ENCODE measurements at regions not wholly inside any gene's neighbourhood (a gene's known extent, or its start where the extent isn't known, plus 50 kb on each side); places are given as distances from the start of the nearest gene placed in this dataset.
A peak's percentile ranks its signal among the peaks of the same experiment; 100 is the strongest.

DNA sequence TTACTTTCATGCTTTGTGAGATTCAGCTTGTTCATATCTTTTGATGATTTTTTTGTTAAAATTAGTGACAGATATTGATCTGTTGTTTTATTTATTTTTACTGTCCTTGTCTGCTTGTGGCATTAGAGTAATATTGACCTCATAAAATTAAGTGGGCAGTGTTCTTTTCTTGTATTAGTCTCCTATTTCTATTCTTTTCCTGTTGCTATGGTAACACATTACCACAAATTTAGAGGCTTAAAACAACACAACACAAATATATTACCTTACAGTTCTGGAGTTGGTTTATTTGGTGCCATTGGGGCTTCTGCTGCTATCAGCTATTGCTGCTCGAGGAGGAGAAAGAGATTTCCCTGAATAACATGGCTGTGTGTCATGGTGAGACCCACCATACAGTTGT is 135.7 kb downstream of the C1orf94 start:
- intact Hi-C loops (cut with micrococcal nuclease) (no loop called here), in situ Hi-C loops (cut with MboI) (no loop called here)
- ChIA-PET CTCF (ENCODE audit: low intra/inter-chr PET ratio) (no interaction called here), POLR2A (no interaction called here)
- H3K9ac ChIP-seq (ENCODE audit: insufficient read depth in 1 of 2, low read depth in 2 of 2, low read length in 2 of 2): no peak overlapping the region
- no peak overlapping the region for H3K4me3 ChIP-seq
- DNase-seq (ENCODE audit: extremely low read depth in 1 of 4, low spot score in 3 of 4) (no peak), ATAC-seq (no peak), FAIRE-seq (no peak)
- no peak overlapping the region for H3K27ac ChIP-seq (ENCODE audit: extremely low read depth, low read depth, low read length)
- H2AFZ ChIP-seq (ENCODE audit: low read depth, low read length): no peak overlapping the region
- no peaks in the 10 kb centered on the region for H4K20me1 ChIP-seq (replicated peaks; ENCODE audit: control insufficient read depth, insufficient read depth, low read length)
- H3K4me1 ChIP-seq (replicated peaks in 1 of 2; ENCODE audit: control insufficient read depth in 2 of 2, insufficient read depth in 2 of 2, low read length in 2 of 2): no peaks in the 10 kb centered on the region
- H3K9me3 ChIP-seq (replicated peaks; ENCODE audit: control insufficient read depth, insufficient read depth, low read depth, low read length): no peaks in the 10 kb centered on the region
- no peaks in the 10 kb centered on the region for H3K27me3 ChIP-seq (ENCODE audit: control insufficient read depth in 2 of 2, insufficient read depth in 2 of 2, low read length in 2 of 2)
- no TSS peak for BruUV-seq (replicated peaks)
- 0% methylated on average over 1 of the region's 1 CpG for WGBS (ENCODE audit: insufficient coverage, low coverage, missing lambda C conversion rate)
- H3K36me3 ChIP-seq (ENCODE audit: control insufficient read depth, insufficient read depth, low read length): no peaks in the 10 kb centered on the region
- TF ChIP-seq SIRT6 (IDR thresholded peaks at IDR 0.05; ENCODE audit: low read depth, low read length): no peak
- TF ChIP-seq ZNF232 (CRISPR knock-in tag; IDR thresholded peaks at IDR 0.05): no peak
- TF ChIP-seq, protein P1, sequence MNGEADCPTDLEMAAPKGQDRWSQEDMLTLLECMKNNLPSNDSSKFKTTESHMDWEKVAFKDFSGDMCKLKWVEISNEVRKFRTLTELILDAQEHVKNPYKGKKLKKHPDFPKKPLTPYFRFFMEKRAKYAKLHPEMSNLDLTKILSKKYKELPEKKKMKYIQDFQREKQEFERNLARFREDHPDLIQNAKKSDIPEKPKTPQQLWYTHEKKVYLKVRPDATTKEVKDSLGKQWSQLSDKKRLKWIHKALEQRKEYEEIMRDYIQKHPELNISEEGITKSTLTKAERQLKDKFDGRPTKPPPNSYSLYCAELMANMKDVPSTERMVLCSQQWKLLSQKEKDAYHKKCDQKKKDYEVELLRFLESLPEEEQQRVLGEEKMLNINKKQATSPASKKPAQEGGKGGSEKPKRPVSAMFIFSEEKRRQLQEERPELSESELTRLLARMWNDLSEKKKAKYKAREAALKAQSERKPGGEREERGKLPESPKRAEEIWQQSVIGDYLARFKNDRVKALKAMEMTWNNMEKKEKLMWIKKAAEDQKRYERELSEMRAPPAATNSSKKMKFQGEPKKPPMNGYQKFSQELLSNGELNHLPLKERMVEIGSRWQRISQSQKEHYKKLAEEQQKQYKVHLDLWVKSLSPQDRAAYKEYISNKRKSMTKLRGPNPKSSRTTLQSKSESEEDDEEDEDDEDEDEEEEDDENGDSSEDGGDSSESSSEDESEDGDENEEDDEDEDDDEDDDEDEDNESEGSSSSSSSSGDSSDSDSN (IDR thresholded peaks at IDR 0.05; ENCODE audit: borderline replicate concordance in 1 of 2, low read depth in 2 of 2, low read length in 2 of 2): no peak
- no peak for TF ChIP-seq NFYB (IDR thresholded peaks at IDR 0.05; ENCODE audit: extremely low read depth, insufficient read length)
- no peak for TF ChIP-seq CBX3 (IDR thresholded peaks at IDR 0.05; ENCODE audit: borderline replicate concordance in 1 of 2, low read length in 2 of 2)
- peak; percentile 74 for TF ChIP-seq RFX1 (IDR thresholded peaks at IDR 0.05)
- no peak for TF ChIP-seq ZEB2 (IDR thresholded peaks at IDR 0.05)
- TF ChIP-seq RUNX1 (IDR thresholded peaks at IDR 0.05; ENCODE audit: low read depth): no peak
- no peak for TF ChIP-seq FOXJ3 (CRISPR knock-in tag; IDR thresholded peaks at IDR 0.05)
- H3K79me2 ChIP-seq (ENCODE audit: control insufficient read depth, insufficient read depth, low read length): no peaks in the 10 kb centered on the region
- H3K9me1 ChIP-seq (ENCODE audit: control insufficient read depth, insufficient read depth, low read length): no peaks in the 10 kb centered on the region
- H3K4me2 ChIP-seq (ENCODE audit: insufficient read depth, low read length): no peak overlapping the region

All from K562 (cell line).